ENCODE measurements at regions not wholly inside any gene's neighbourhood (a gene's known extent, or its start where the extent isn't known, plus 50 kb on each side); places are given as distances from the start of the nearest gene placed in this dataset.
"Not testable (repeated sequence)": the region's sequence is repeated elsewhere in the genome, so short reads cannot be mapped to it uniquely, and the experiment has no call there.

GRCh38 chr10:121323443-121323842 lies 274.8 kb downstream of the FGFR2 start:
- no peak overlapping the region for H3K4me3 ChIP-seq (ENCODE audit: low read depth, low read length)
- DNase-seq (ENCODE audit: low read depth): no peak
- no peak for TF ChIP-seq CTCF (conservative IDR thresholded peaks at IDR 0.05; ENCODE audit: low read depth, low read length)

GRCh38 chr10:121324678-121325213 lies 273.5 kb downstream of the FGFR2 start:
- DNase-seq (ENCODE audit: low read depth): no peak
- H3K4me3 ChIP-seq (ENCODE audit: low read depth, low read length): no peak overlapping the region
- TF ChIP-seq CTCF (conservative IDR thresholded peaks at IDR 0.05; ENCODE audit: low read depth, low read length): no peak

DNA sequence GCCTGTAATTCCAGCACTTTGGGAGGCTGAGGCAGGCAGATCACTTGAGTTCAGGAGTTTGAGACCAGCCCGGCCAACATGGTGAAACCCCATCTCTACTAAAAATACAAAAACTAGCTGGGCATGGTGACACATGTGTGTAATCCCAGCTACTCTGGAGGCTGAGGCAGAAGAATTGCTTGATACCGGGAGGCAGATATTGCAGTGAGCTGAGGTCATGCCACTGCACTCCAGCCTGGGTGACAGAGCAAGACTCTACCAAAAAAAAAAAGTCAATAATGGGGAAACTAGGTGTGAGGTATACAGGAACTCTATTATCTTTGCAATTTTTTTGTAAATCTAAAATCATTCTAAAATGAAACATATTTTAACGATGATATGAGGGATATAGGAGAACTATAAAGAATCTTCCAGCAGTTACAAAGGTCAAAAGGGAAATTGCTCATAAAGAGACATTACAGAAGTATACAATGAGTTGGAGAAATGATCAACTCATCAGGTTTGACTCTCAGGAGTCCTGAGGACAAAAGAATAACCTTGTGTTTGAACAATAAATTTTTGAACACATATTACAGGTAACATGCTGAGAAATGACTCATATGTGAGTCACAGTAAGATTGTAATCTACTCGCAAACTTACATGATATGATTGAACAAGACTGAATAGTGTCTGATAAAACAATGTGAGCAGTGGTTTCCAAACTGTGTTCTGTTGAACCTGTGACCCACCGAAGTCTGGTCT lies 272.6 kb downstream of the FGFR2 start:
- no peak for DNase-seq (ENCODE audit: low read depth)
- H3K4me3 ChIP-seq (ENCODE audit: low read depth, low read length): no peak overlapping the region
- no peak for TF ChIP-seq CTCF (conservative IDR thresholded peaks at IDR 0.05; ENCODE audit: low read depth, low read length)

DNA sequence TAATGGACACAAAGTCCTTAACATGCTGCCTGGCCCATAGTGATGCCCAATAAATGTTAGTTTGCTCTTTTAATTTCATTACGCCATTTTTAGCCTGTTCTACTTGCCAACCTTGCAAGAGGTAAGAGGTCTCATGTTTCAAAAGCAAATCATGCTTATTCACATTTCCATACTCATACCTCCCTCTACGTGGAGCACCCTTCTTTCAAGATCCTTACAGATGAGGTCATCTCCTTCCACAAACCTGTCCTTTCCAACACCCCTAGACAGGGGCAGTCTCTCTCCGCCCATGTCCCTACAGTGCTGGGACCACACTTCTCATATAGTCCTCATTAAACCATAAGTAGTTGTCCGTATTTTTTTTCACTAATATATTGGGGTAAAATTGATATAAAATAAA lies 271.3 kb downstream of the FGFR2 start:
- H3K4me3 ChIP-seq (ENCODE audit: low read depth, low read length): no peak overlapping the region
- TF ChIP-seq CTCF (conservative IDR thresholded peaks at IDR 0.05; ENCODE audit: low read depth, low read length): no peak
- no peak for DNase-seq (ENCODE audit: low read depth)

DNA sequence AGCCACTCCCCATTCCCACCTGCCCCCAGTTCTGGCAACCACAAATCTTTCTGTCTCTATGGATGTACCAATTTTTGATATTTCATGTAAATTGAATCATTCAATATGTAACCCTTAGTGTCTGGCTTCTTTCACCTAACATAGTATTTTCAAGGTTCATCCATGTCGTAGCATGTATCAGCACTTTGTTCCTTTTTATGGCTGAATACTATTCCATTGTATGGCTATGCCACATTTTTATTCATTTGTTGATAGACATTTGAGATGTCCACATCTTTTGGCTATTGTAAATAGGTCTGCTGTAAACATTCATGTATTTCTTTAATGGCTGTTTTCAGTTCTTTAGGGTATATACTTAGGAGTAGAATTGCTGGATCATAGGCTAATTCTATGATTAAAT lies 270.5 kb downstream of the FGFR2 start:
- H3K4me3 ChIP-seq (ENCODE audit: low read depth, low read length): no peak overlapping the region
- no peak for DNase-seq (ENCODE audit: low read depth)
- TF ChIP-seq CTCF (conservative IDR thresholded peaks at IDR 0.05; ENCODE audit: low read depth, low read length): no peak

DNA sequence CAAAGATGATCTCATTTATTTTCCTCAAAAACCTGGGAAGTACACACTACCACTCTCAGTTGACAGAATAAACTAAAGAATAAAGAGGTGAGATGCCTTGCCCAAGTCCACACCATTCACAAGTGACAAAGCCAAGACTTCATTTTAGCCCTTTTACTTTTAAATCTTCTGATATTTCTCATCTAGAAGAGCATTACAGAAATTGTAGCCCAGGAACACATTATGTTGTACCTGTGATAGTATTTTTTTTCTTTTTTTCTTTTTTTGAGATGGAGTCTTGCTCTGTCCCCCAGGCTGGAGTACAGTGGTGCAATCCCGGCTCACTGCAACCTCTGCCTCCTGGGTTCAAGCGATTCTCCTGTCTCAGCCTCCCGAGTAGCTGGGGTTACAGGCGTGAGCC lies 268.6 kb downstream of the FGFR2 start:
- DNase-seq (ENCODE audit: low read depth); H3K4me3 ChIP-seq (ENCODE audit: low read depth, low read length): not testable (repeated sequence)

DNA sequence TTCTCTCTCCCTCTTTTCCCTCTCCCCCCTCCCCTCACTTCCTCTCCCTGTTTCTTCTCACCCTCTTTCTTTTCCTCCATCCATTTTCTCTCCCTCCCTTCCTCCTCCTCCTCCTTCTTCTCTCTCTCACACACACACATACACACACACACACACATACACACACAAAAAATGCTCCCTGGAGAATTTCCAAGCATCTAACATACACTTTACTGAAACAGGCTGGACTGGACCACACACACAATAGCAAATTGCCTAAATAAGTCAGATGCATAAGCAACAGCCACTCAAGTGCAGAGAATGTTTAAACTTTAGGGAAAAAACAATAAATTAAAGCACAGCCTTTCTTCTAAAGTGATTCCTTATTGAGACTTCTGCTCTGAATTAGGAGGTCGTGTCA lies 267.7 kb downstream of the FGFR2 start:
- DNase-seq (ENCODE audit: low read depth): no peak
- H3K4me3 ChIP-seq (ENCODE audit: low read depth, low read length): no peak overlapping the region
- TF ChIP-seq CTCF (conservative IDR thresholded peaks at IDR 0.05; ENCODE audit: low read depth, low read length): no peak

All from choroid plexus epithelial cell (primary cell).